Skeletal muscle tissue (tissue), 3 donors: ENCODE measurements at regions not wholly inside any gene's neighbourhood (a gene's known extent, or its start where the extent isn't known, plus 50 kb on each side); places are given as distances from the start of the nearest gene placed in this dataset.

ENCODE experiments used
- H3K27ac ChIP-seq: one replicate; pipeline ENCODE4 v1.7.0; 2013; ENCODE audit warnings: mild to moderate bottlenecking, low read depth, low read length, inconsistent platforms
- H3K27me3 ChIP-seq, 3 donors: one replicate each; pipeline ENCODE4 v1.7.0; 2013; ENCODE audit warnings: low read length in 3 of 3; ENCODE audit not compliant: control insufficient read depth in 3 of 3, insufficient read depth in 3 of 3
- H3K36me3 ChIP-seq, 3 donors: one replicate each; pipeline ENCODE4 v1.7.0; 2013; ENCODE audit warnings: low read length in 3 of 3; ENCODE audit not compliant: control insufficient read depth in 3 of 3, insufficient read depth in 3 of 3
- H3K4me1 ChIP-seq, 3 donors: one replicate each; pipeline ENCODE4 v1.7.0; 2013; ENCODE audit warnings: low read length in 3 of 3, mild to moderate bottlenecking in 3 of 3; ENCODE audit not compliant: control insufficient read depth in 3 of 3, insufficient read depth in 3 of 3
- H3K4me3 ChIP-seq, 3 donors: one replicate each; pipeline ENCODE4 v1.7.0; 2013; ENCODE audit warnings: low read length in 3 of 3
- H3K9ac ChIP-seq, 3 donors: one replicate each; pipeline ENCODE4 v1.7.0; 2013; ENCODE audit warnings: low read length in 3 of 3, mild to moderate bottlenecking in 3 of 3, moderate library complexity in 2 of 3, low read depth in 1 of 3
- H3K9me3 ChIP-seq, 3 donors: one replicate each; pipeline ENCODE4 v1.7.0; 2013; ENCODE audit warnings: low read length in 3 of 3; ENCODE audit not compliant: control insufficient read depth in 3 of 3
- donor health status: Osteomylitis.

DNA sequence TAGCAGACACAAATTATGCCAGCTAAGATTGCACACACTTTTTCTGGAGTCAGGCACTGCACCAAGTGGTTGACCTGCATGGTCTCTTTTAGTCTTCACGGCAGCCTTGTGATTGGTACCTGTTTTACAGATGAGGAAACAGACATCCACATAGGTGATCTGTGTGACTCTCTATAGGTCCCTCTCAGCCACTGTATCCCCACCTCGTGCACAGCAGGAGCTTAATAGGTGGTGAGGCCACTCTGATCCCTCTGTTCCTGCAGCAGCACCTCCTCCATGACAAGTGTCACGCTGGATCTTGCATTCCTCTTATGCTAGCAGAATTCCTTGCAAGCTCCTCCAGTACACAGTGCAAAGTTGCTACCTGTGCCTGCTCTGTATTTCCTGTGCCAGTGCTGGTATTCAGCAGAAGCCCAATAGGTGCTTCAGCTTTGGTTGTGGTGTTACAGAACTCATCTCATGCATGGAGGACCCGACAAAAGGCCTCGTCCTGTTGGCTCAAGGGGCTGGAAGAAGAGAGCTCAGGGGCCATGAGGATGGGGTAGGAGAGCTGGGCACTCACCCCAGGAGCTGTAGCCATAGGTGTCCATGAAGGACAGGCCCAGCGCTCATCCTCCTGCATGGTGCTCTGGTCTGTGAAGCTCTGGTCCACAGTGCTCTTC is 546.7 kb downstream of the PTPRU start:
- H3K9ac ChIP-seq: no peak overlapping the region
- H3K4me1 ChIP-seq: no peaks in the 10 kb centered on the region
- H3K4me3 ChIP-seq: no peak overlapping the region
- H3K9me3 ChIP-seq: peaks cover 0 to 2% (median 0%) of the 10 kb centered on the region in 3 donors
- no peaks in the 10 kb centered on the region for H3K36me3 ChIP-seq
- H3K27me3 ChIP-seq: peaks cover 7 to 49% (median 31%) of the 10 kb centered on the region in 3 donors
- H3K27ac ChIP-seq: no peak overlapping the region

DNA sequence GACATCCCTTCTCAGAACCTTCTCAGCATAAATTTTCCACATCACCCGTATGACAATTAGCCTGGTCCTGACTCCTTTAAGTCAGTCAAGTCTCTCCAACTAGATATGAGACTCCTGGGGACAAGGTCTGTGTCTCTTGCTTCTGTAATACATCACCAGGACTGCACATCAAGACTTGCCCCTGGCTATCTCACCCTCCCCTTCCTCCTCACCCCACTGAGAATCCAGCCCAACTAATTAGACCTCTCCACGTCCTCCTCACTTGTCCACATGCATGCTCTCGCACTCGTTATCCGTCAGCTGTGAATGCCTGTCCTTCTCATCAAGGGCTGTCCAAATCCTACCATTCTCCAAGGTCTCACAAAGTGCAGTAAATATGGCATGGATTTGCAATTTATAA is 542.8 kb downstream of the PTPRU start:
- Histone ChIP-seq H3K9me3 (peaks cover 0 to 4% (median 0%) of the 10 kb centered on the region in 3 donors), H3K4me1 (no peaks in the 10 kb centered on the region), H3K36me3 (no peaks in the 10 kb centered on the region), H3K9ac (no peak overlapping the region), H3K4me3 (no peak overlapping the region), H3K27me3 (peaks cover 7 to 26% (median 17%) of the 10 kb centered on the region in 3 donors), H3K27ac (no peak overlapping the region)

- H3K27me3 ChIP-seq: peaks cover 3 to 15% (median 7%) of the 10 kb centered on the region in 3 donors
- no peak overlapping the region for H3K27ac ChIP-seq
- no peak overlapping the region for H3K4me3 ChIP-seq
- H3K36me3 ChIP-seq: no peaks in the 10 kb centered on the region
- no peaks in the 10 kb centered on the region for H3K4me1 ChIP-seq
- peaks cover 0 to 4% (median 0%) of the 10 kb centered on the region in 3 donors for H3K9me3 ChIP-seq
- H3K9ac ChIP-seq: no peak overlapping the region
Measured at GRCh38 chr1:29777522-29777921, 541.2 kb downstream of the PTPRU start.

DNA sequence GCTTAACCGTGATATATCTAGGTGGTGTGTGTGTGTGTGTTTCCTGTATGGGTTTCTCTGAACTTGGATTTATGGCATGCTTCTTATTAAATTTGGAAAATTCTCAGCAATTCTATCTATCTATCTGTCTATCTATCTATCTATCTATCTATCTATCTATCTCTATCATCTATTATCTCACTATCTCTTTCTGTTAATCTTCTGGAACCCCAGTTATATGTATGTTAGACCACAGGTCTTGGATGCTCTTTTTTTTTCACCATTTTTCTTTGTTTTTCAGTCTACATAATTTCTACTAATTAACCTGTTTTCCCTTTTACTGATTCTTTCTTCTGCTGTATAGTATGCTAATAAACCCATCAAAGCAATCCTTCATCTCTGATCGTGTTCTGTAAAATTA is 538.0 kb downstream of the PTPRU start:
- Histone ChIP-seq H3K36me3 (no peaks in the 10 kb centered on the region), H3K9ac (no peak overlapping the region), H3K4me1 (no peaks in the 10 kb centered on the region), H3K27me3 (peaks cover 3 to 6% (median 5%) of the 10 kb centered on the region in 3 donors), H3K9me3 (peaks cover 0 to 4% (median 0%) of the 10 kb centered on the region in 3 donors), H3K4me3 (no peak overlapping the region), H3K27ac (no peak overlapping the region)

GRCh38 chr1:29772584-29773100 is 536.3 kb downstream of the PTPRU start:
- Histone ChIP-seq H3K9me3 (peaks cover 0 to 2% (median 0%) of the 10 kb centered on the region in 3 donors), H3K4me3 (no peak overlapping the region), H3K9ac (no peak overlapping the region), H3K4me1 (no peaks in the 10 kb centered on the region), H3K27ac (no peak overlapping the region), H3K27me3 (peaks cover 0 to 10% (median 10%) of the 10 kb centered on the region in 3 donors), H3K36me3 (no peaks in the 10 kb centered on the region)

DNA sequence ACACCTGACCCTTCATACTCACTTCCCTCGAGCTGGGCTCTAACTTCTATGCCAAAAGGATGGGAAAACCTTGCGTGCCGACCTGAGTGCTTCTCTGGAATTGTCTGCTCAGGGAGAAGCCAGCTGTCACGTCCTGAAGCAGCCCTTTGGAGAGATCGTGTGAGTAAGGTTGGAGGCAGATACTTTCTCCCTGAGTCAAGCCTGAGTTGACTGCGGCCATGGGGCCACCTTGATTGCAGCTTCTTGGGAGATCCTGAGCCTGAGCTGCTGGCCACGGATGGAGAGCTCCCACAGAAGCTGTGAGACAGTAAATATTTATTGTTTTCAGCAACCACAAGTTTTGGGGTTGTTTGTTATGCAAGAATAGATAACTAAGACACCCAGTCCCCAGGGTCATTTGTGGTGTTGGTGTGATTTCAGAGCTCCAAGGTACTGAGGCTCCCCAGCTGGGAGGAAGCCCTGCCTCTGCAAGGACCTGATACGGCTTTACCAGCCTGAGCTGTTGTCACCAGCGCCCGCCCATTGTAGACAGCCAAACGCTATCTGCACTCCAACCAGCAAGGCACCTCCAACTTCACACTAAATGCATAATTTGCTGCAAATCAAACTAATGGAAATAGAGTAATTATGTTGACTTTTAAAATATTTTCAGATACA is 531.6 kb downstream of the PTPRU start:
- no peaks in the 10 kb centered on the region for H3K36me3 ChIP-seq
- H3K4me3 ChIP-seq: no peak overlapping the region
- no peak overlapping the region for H3K27ac ChIP-seq
- peaks cover 4 to 20% (median 11%) of the 10 kb centered on the region in 3 donors for H3K27me3 ChIP-seq
- no peak overlapping the region for H3K9ac ChIP-seq
- no peaks in the 10 kb centered on the region for H3K4me1 ChIP-seq
- H3K9me3 ChIP-seq: no peaks in the 10 kb centered on the region

DNA sequence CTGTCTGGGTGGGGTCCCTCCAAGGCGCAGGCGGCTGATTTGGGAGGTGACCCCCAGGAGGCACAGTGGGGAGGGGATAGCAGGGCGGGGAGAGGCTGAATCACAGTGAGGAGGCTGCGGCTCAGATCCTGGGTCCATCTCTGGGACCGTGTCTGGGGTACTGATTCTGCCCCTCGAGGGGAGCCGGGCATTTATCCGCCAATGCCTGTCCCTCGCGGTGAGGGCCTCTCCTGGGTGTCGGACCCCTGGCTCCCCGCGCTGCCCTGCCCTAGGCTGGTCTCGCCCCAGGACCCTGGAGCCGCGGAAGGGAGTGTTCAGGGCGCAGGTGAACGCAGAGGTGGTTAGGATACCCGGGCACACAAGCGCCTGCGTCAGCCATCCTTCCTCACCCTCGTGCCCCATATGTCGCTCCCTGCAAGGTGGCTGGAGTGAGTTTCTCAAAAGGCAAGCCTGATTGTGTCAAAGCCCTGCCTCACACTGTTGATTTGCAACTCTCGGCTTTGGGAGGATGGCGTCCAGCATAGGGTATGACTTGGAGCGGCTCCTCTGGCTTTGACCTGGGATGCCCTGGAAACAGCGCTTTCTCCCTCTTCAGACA is 530.9 kb downstream of the PTPRU start:
- H3K9me3 ChIP-seq: no peaks in the 10 kb centered on the region
- no peaks in the 10 kb centered on the region for H3K4me1 ChIP-seq
- no peak overlapping the region for H3K4me3 ChIP-seq
- H3K27me3 ChIP-seq: peaks cover 4 to 20% (median 11%) of the 10 kb centered on the region in 3 donors
- no peak overlapping the region for H3K9ac ChIP-seq
- H3K27ac ChIP-seq: no peak overlapping the region
- no peaks in the 10 kb centered on the region for H3K36me3 ChIP-seq

- Histone ChIP-seq H3K9me3 (no peaks in the 10 kb centered on the region), H3K36me3 (no peaks in the 10 kb centered on the region), H3K9ac (no peak overlapping the region), H3K27me3 (peaks cover 1 to 13% (median 4%) of the 10 kb centered on the region in 3 donors), H3K4me1 (no peaks in the 10 kb centered on the region), H3K27ac (no peak overlapping the region), H3K4me3 (no peak overlapping the region)
Measured at GRCh38 chr1:29762635-29763034, 526.3 kb downstream of the PTPRU start.

GRCh38 chr1:29761159-29761928 is 525.0 kb downstream of the PTPRU start:
- Histone ChIP-seq H3K9ac (no peak overlapping the region), H3K4me1 (no peaks in the 10 kb centered on the region), H3K27me3 (peaks cover 0 to 9% (median 8%) of the 10 kb centered on the region in 3 donors), H3K4me3 (no peak overlapping the region), H3K9me3 (no peaks in the 10 kb centered on the region), H3K36me3 (no peaks in the 10 kb centered on the region), H3K27ac (no peak overlapping the region)
